CD4-positive, alpha-beta T cell treated with Interleukin-17A for 1 hour (primary cell): ENCODE measurements at regions not wholly inside any gene's neighbourhood (a gene's known extent, or its start where the extent isn't known, plus 50 kb on each side); places are given as distances from the start of the nearest gene placed in this dataset.

Experiments used
- DNase-seq: peaks from one replicate; pipeline ENCODE4 v3.0.0-alpha.2; 2020

GRCh38 chr1:173426057-173426456 is 51.1 kb upstream of the PRDX6 start:
- no peak for DNase-seq

GRCh38 chr1:173427146-173428054 is 49.7 kb upstream of the PRDX6 start:
- no peak for DNase-seq
